Activated T-cell treated with anti-CD3 and anti-CD28 coated beads, Interleukin-2, amount 50 U/mL, for 24 hours (primary cell): ENCODE measurements at regions not wholly inside any gene's neighbourhood (a gene's known extent, or its start where the extent isn't known, plus 50 kb on each side); places are given as distances from the start of the nearest gene placed in this dataset.

Experiments
- DNase-seq: peaks from one replicate; pipeline ENCODE4 v3.0.0-alpha.2; 2020
- H3K27ac Mint-ChIP-seq: 2 replicates; pipeline ENCODE4 v1.8.0; 2020; ENCODE audit warnings: mild to moderate bottlenecking, mixed read lengths
- H3K27me3 Mint-ChIP-seq: 2 replicates; pipeline ENCODE4 v1.8.0; 2020; ENCODE audit warnings: mixed read lengths
- H3K36me3 Mint-ChIP-seq: 2 replicates; pipeline ENCODE4 v1.8.0; 2020; ENCODE audit warnings: low read depth, mixed read lengths
- H3K4me1 Mint-ChIP-seq: 2 replicates; pipeline ENCODE4 v1.8.0; 2020; ENCODE audit warnings: low read depth, mixed read lengths
- H3K4me3 Mint-ChIP-seq: 2 replicates; pipeline ENCODE4 v1.8.0; 2020; ENCODE audit warnings: mild to moderate bottlenecking, moderate library complexity, mixed read lengths
- H3K9me3 Mint-ChIP-seq: 2 replicates; pipeline ENCODE4 v1.8.0; 2020; ENCODE audit warnings: mixed read lengths

GRCh38 chr10:25076506-25077177 lies 60.2 kb downstream of the THNSL1 start:
- peaks cover 11% of the 10 kb centered on the region for H3K27me3 Mint-ChIP-seq
- no peaks in the 10 kb centered on the region for H3K9me3 Mint-ChIP-seq
- no peak overlapping the region for H3K27ac Mint-ChIP-seq
- H3K4me3 Mint-ChIP-seq, result no peak overlapping the region
- no peaks in the 10 kb centered on the region for H3K36me3 Mint-ChIP-seq
- H3K4me1 Mint-ChIP-seq, result peaks cover 7% of the 10 kb centered on the region
- DNase-seq, result no peak

GRCh38 chr10:25078658-25079431 lies 62.4 kb downstream of the THNSL1 start:
- no peak for DNase-seq
- Mint-ChIP-seq H3K27me3 (peaks cover 22% of the 10 kb centered on the region), H3K36me3 (no peaks in the 10 kb centered on the region), H3K27ac (no peak overlapping the region), H3K4me3 (no peak overlapping the region), H3K9me3 (no peaks in the 10 kb centered on the region), H3K4me1 (peaks cover 7% of the 10 kb centered on the region)

DNA sequence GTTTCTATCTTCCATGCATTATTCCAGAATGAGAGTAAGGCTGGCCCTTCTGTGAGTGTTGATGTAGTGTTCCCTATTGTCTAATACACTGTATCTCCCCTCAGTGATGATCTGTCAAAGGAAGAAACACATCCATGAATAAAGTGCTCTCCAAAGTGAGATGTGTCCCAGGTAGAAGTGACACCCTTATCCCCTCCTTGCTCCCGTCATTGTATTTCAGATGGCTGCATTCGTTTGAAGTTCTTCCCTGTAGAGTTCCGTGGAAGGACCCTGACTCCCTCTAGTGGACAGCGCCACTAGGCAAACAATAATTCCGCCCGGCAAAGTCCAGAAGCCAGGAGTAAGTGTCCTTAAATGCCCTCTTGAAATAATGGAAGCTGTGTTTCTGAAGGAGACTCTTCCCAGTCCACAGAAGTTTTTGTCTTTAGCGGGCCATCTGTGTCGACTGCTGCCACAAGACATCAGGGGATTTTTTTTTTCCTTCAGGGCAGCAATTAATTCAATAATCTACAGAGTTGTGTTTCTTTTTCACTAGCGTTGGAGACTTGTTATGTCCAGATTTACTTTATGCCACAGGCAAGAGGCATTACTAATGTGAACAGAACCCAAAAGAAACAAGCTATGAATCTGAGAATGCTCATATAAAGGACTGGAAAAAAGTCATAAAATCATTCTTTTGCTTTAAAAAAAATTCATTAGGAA lies 64.6 kb downstream of the THNSL1 start:
- DNase-seq, result peak; percentile 65
- H3K27me3 Mint-ChIP-seq, result peaks cover 19% of the 10 kb centered on the region
- no peaks in the 10 kb centered on the region for H3K36me3 Mint-ChIP-seq
- H3K27ac Mint-ChIP-seq, result no peak overlapping the region
- no peaks in the 10 kb centered on the region for H3K9me3 Mint-ChIP-seq
- H3K4me3 Mint-ChIP-seq, result no peak overlapping the region
- H3K4me1 Mint-ChIP-seq, result peaks cover 7% of the 10 kb centered on the region

GRCh38 chr10:25082276-25083204 lies 66.1 kb downstream of the THNSL1 start:
- Mint-ChIP-seq H3K4me1 (peaks cover 7% of the 10 kb centered on the region), H3K9me3 (no peaks in the 10 kb centered on the region), H3K4me3 (no peak overlapping the region), H3K36me3 (no peaks in the 10 kb centered on the region), H3K27me3 (peaks cover 27% of the 10 kb centered on the region), H3K27ac (no peak overlapping the region)
- DNase-seq, result no peak

DNA sequence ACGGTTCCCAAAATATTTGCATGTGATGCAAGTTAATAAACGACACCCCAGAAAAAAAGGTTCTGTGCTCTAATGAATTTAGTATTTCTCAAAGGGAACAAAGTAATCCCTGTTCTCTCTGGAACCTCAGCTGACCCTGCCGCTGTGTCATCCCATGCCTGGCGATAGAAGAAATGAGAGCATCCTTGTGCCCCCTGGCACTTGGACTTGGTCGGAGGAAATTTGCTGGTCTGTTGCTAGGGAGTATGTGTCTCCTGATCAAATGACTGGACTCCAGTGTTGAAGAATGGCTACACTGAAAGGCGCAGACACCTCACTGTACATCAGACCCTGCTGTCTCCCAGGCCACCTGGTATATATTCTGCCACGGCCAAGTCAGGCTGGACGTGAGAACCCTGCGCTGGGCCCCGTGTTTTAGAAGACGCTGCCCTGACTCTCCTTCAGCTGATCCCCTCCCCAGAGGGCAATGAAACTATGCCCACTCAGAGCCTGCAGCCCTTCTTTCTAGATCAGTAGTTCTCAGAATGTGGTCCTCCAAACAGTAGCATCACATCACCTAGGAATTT lies 67.2 kb downstream of the THNSL1 start:
- Mint-ChIP-seq H3K36me3 (no peaks in the 10 kb centered on the region), H3K27me3 (peaks cover 33% of the 10 kb centered on the region), H3K9me3 (no peaks in the 10 kb centered on the region), H3K27ac (no peak overlapping the region), H3K4me1 (peaks cover 7% of the 10 kb centered on the region), H3K4me3 (no peak overlapping the region)
- no peak for DNase-seq

DNA sequence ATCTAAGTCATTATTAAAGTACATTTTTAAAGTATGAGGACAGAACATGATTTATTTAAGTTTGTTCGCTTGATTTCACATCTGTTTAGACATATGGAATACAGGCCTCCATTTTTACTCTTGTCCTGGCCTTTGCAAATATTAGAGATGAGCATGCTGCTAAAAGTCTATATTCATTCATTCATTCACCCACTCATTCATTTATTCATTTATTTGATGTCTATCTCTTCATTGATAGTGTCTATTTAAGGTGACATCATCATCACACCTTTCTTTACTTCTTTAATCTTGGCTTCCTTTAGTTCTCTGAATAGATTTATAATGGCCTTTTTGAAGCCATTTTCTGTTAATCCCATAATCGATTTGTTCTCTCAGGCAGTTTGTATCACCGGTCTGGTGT lies 68.0 kb downstream of the THNSL1 start:
- Mint-ChIP-seq H3K27ac (no peak overlapping the region), H3K27me3 (peaks cover 33% of the 10 kb centered on the region), H3K4me1 (peaks cover 2% of the 10 kb centered on the region), H3K36me3 (no peaks in the 10 kb centered on the region), H3K9me3 (no peaks in the 10 kb centered on the region), H3K4me3 (no peak overlapping the region)
- DNase-seq, result no peak

- peaks cover 17% of the 10 kb centered on the region for H3K9me3 Mint-ChIP-seq
- H3K4me1 Mint-ChIP-seq, result no peaks in the 10 kb centered on the region
- H3K27me3 Mint-ChIP-seq, result peaks cover 31% of the 10 kb centered on the region
- H3K27ac Mint-ChIP-seq, result no peak overlapping the region
- no peak overlapping the region for H3K4me3 Mint-ChIP-seq
- no peaks in the 10 kb centered on the region for H3K36me3 Mint-ChIP-seq
- no peak for DNase-seq
Measured at GRCh38 chr10:25094590-25094989, 78.2 kb downstream of the THNSL1 start.

DNA sequence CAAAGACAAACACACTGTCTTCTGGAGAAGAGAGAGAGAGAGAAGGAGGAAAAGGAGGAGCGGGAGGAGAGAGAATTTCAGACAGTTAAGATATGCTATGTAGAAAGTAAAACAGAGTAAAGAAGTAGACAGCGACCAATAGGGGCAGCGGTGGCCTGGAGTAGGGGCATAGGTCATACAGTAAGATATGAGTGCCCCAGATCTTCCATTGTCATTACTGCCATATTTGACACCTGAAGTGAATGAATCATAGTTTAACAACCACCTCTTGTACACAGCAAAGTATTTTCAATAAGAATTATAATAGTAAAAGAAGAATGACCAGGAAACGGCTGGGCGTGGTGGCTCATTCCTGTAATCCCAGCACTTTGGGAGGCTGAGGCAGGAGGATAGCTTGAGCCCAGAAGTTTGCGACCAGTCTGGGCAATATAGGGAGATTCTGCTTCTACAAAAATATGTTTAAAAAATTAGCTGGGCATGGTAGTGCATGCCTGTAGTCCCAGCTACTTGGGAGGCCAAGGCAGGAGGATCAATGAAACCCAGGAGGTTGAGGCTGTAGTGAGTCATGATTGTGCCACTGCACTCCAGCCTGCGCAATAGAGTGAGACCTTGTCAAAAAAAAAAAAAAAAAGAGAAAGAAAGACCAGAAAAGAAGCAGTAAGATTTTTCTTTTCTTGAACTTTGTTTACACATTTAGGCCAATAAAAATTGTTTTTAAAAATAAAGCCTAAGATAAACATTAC lies 77.0 kb upstream of the GPR158 start:
- DNase-seq, result no peak
- Mint-ChIP-seq H3K4me1 (no peaks in the 10 kb centered on the region), H3K27me3 (peaks cover 21% of the 10 kb centered on the region), H3K4me3 (no peak overlapping the region), H3K36me3 (no peaks in the 10 kb centered on the region), H3K27ac (no peak overlapping the region), H3K9me3 (peaks cover 13% of the 10 kb centered on the region)

GRCh38 chr10:25100141-25100540 lies 74.7 kb upstream of the GPR158 start:
- Mint-ChIP-seq H3K4me1 (no peaks in the 10 kb centered on the region), H3K9me3 (peaks cover 2% of the 10 kb centered on the region), H3K27ac (no peak overlapping the region), H3K4me3 (no peak overlapping the region), H3K27me3 (peaks cover 19% of the 10 kb centered on the region), H3K36me3 (no peaks in the 10 kb centered on the region)
- DNase-seq, result no peak

DNA sequence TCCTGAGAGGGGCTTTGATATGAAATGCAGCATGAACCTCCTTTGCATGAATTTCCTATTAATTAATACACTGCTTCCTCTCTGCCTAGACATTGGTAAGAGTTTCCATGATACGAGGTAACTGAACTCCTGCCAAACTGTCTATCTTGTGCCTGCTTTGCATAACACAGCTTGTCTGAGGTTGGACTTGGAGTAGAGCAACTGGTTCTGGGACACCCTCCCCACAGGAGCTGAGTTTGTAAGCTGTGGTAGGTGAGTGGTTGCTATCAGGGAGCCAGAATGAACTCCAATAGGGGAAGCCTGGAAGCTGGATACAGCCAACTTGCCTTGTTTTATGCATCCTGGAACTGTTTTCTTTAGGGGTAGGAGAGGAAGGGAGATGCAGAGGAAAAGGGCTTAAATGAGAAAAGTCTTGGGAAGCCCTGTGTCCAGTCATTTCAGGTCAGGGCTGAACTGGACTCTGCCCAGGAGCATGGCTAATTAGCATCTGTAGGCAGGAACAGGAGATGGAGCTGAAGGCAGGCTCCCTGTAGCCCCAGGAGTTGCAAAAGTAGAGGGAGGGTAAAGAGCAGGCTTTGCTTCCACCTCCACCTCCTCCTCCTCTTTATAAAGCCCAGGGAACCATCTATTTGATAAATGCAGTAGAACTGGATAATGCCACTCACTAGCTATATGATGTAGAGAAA lies 73.2 kb upstream of the GPR158 start:
- H3K36me3 Mint-ChIP-seq, result no peaks in the 10 kb centered on the region
- DNase-seq, result no peak
- no peaks in the 10 kb centered on the region for H3K9me3 Mint-ChIP-seq

DNA sequence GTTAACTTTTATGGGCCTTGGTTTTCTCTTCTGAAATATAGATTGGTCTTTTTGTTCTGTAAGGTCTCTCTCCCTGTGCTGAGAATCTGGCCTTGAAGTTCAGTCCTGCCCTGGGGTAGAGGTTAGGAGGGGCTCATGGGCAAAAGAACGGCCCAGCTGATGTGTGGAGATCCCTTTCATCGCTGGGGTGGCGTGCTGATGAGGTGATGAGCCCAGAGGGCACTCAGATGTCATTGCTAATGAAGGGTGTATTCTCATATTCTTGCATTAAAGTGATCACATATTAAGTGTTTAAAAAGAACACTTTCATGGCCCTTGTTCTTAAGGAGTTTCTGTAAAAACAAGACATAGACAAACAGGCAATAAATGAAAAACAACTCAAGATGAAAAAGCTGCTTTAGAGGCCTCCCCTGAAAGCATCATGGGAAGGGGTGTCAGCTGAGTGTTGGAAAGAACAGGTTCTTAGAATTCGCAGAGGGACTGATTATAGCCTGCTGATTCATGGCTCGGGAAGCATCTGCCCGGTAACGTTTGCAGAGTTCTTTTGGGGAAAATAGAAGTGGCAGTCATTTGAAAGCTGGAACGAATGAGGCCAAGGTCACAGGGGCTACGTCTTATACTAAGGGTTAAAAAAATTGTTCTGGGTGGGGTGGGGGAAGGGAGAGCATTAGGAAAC lies 72.5 kb upstream of the GPR158 start:
- Mint-ChIP-seq H3K27ac (no peak overlapping the region), H3K36me3 (no peaks in the 10 kb centered on the region), H3K4me3 (no peak overlapping the region), H3K9me3 (no peaks in the 10 kb centered on the region), H3K27me3 (peaks cover 17% of the 10 kb centered on the region), H3K4me1 (no peaks in the 10 kb centered on the region)
- no peak for DNase-seq

More for the DNA sequence above, 73.2 kb upstream of the GPR158 start:
- Mint-ChIP-seq H3K27ac (no peak overlapping the region), H3K27me3 (peaks cover 19% of the 10 kb centered on the region), H3K4me1 (no peaks in the 10 kb centered on the region), H3K4me3 (no peak overlapping the region)

DNA sequence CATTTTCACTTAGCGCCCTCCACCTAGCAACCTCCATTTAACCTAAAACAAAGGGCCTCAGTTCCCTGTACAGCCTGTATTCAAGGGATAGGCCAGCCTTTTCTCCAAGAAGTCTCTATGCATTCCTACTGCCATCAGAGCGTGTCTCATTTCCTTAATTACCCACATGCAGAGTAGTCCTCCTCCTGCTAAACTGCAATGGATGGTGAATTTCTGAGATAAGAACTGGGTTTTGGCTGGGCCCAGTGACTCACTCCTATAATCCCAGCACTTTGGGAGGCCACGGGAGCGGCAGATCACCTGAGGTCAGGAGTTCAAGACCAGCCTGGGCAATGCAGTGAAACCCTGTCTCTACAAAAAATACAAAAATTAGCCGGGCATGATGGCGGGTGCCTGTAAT lies 71.1 kb upstream of the GPR158 start:
- H3K36me3 Mint-ChIP-seq, result no peaks in the 10 kb centered on the region
- H3K4me1 Mint-ChIP-seq, result no peaks in the 10 kb centered on the region
- H3K9me3 Mint-ChIP-seq, result no peaks in the 10 kb centered on the region
- DNase-seq, result no peak
- H3K27me3 Mint-ChIP-seq, result peaks cover 13% of the 10 kb centered on the region
- no peak overlapping the region for H3K27ac Mint-ChIP-seq
- H3K4me3 Mint-ChIP-seq, result no peak overlapping the region
